Peyer's patch (tissue), 4 donors: ENCODE measurements at regions not wholly inside any gene's neighbourhood (a gene's known extent, or its start where the extent isn't known, plus 50 kb on each side); places are given as distances from the start of the nearest gene placed in this dataset.

ENCODE experiments used
- CTCF ChIP-seq, 6 experiments: fragments of 450-650 bp in 4 of 6; fragments of 200-600 bp in 2 of 6; sonication (generic) in 1 of 6; IDR thresholded peaks; one replicate each; pipeline ENCODE4 v1.5.1; 2017 to 2019; ENCODE audit warnings: antibody characterized with exemption in 6 of 6, mild to moderate bottlenecking in 3 of 6, moderate library complexity in 1 of 6
- POLR2A ChIP-seq, 2 donors: fragments of 450-650 bp; IDR thresholded peaks; one replicate each; pipeline ENCODE4 v1.5.1; 2017; ENCODE audit warnings: antibody characterized with exemption in 2 of 2, mild to moderate bottlenecking in 2 of 2, moderate library complexity in 2 of 2

- TF ChIP-seq CTCF (IDR thresholded peaks at IDR 0.05) (no peak), POLR2A (IDR thresholded peaks at IDR 0.05) (no peak)
Measured at GRCh38 chr20:57809149-57809548, 99.3 kb upstream of the PMEPA1 start.
